H9 (cell line): ENCODE measurements at regions not wholly inside any gene's neighbourhood (a gene's known extent, or its start where the extent isn't known, plus 50 kb on each side); places are given as distances from the start of the nearest gene placed in this dataset.
A peak's percentile ranks its signal among the peaks of the same experiment; 100 is the strongest.

ENCODE experiments used
- DNase-seq: peaks from one replicate; pipeline ENCODE4 v3.0.0-alpha.2; 2017
- H2AFZ ChIP-seq: one replicate; pipeline ENCODE4 v1.6.1; 2013; ENCODE audit warnings: mild to moderate bottlenecking, low read length, control low read depth, moderate library complexity
- H2AK5ac ChIP-seq: 2 replicates; pipeline ENCODE4 v1.6.1; 2013; ENCODE audit warnings: low read length, control low read depth, mixed read lengths; ENCODE audit not compliant: insufficient read length
- H2BK120ac ChIP-seq: one replicate; pipeline ENCODE4 v1.6.1; 2013; ENCODE audit warnings: low read depth, mild to moderate bottlenecking, low read length, control low read depth, inconsistent platforms; ENCODE audit not compliant: poor library complexity, severe bottlenecking
- H2BK12ac ChIP-seq: 2 replicates; pipeline ENCODE4 v1.6.1; 2013; ENCODE audit warnings: low read length, control low read depth, mixed read lengths, low read depth; ENCODE audit not compliant: insufficient read length
- H2BK15ac ChIP-seq: 2 replicates; pipeline ENCODE4 v1.6.1; 2013; ENCODE audit warnings: low read depth, low read length, control low read depth
- H2BK20ac ChIP-seq: one replicate; pipeline ENCODE4 v1.6.1; 2013; ENCODE audit warnings: low read depth, mild to moderate bottlenecking, low read length, control low read depth, inconsistent platforms; ENCODE audit not compliant: poor library complexity, severe bottlenecking
- H2BK5ac ChIP-seq: 2 replicates; pipeline ENCODE4 v1.6.1; 2013; ENCODE audit warnings: low read length, control low read depth, mixed read lengths; ENCODE audit not compliant: insufficient read length
- H3K14ac ChIP-seq: 2 replicates; pipeline ENCODE4 v1.6.1; 2013; ENCODE audit warnings: low read length, control low read depth; ENCODE audit not compliant: insufficient read depth
- H3K18ac ChIP-seq: 2 replicates; pipeline ENCODE4 v1.6.1; 2013; ENCODE audit warnings: low read depth, mild to moderate bottlenecking, mixed read lengths, low read length, control low read depth; ENCODE audit not compliant: insufficient read length
- H3K23ac ChIP-seq: 2 replicates; pipeline ENCODE4 v1.6.1; 2013; ENCODE audit warnings: low read length, control low read depth, mixed read lengths, low read depth; ENCODE audit not compliant: insufficient read length
- H3K23me2 ChIP-seq: 2 replicates; pipeline ENCODE4 v1.6.1; 2013; ENCODE audit warnings: low read depth, mild to moderate bottlenecking, mixed read lengths, low read length, control low read depth; ENCODE audit not compliant: insufficient read length, poor library complexity, severe bottlenecking
- H3K27ac ChIP-seq: 2 replicates; pipeline ENCODE4 v1.5.1; 2013; ENCODE audit warnings: low read length, control low read depth, mixed read lengths, low read depth; ENCODE audit not compliant: insufficient read length
- H3K27me3 ChIP-seq: 2 replicates; pipeline ENCODE4 v1.6.1; 2013; ENCODE audit warnings: low read length, control low read depth, inconsistent platforms; ENCODE audit not compliant: insufficient read depth
- H3K4ac ChIP-seq: 2 replicates; pipeline ENCODE4 v1.6.1; 2013; ENCODE audit warnings: low read depth, mild to moderate bottlenecking, control low read depth, inconsistent platforms, low read length, moderate library complexity
- H3K4me1 ChIP-seq: 2 replicates; pipeline ENCODE4 v1.6.1; 2013; ENCODE audit warnings: low read length, control low read depth, inconsistent platforms; ENCODE audit not compliant: insufficient read depth
- H3K4me2 ChIP-seq: 2 replicates; pipeline ENCODE4 v1.6.1; 2013; ENCODE audit warnings: low read length, control low read depth, mixed read lengths; ENCODE audit not compliant: insufficient read length, insufficient read depth
- H3K56ac ChIP-seq: 2 replicates; pipeline ENCODE4 v1.6.1; 2013; ENCODE audit warnings: low read depth, mild to moderate bottlenecking, mixed read lengths, low read length, control low read depth; ENCODE audit not compliant: insufficient read length
- H3K79me1 ChIP-seq: 2 replicates; pipeline ENCODE4 v1.6.1; 2013; ENCODE audit warnings: low read depth, mild to moderate bottlenecking, moderate library complexity, low read length, control low read depth, inconsistent platforms; ENCODE audit not compliant: insufficient read depth, poor library complexity, severe bottlenecking
- H3K79me2 ChIP-seq: 2 replicates; pipeline ENCODE4 v1.6.1; 2013; ENCODE audit warnings: low read length, control low read depth, inconsistent platforms; ENCODE audit not compliant: insufficient read depth
- H3K9ac ChIP-seq: 2 replicates; pipeline ENCODE4 v1.6.1; 2013; ENCODE audit warnings: low read length, control low read depth, mixed read lengths; ENCODE audit not compliant: insufficient read length; ENCODE audit errors: extremely low read depth
- H3K9me3 ChIP-seq: one replicate; pipeline ENCODE4 v1.6.1; 2013; ENCODE audit warnings: low read depth, low read length, inconsistent platforms; ENCODE audit not compliant: control insufficient read depth
- H3T11ph ChIP-seq: one replicate; pipeline ENCODE4 v1.6.1; 2013; ENCODE audit warnings: mild to moderate bottlenecking, low read length, control low read depth, inconsistent platforms
- H4K20me1 ChIP-seq: one replicate; pipeline ENCODE4 v1.6.1; 2013; ENCODE audit not compliant: control insufficient read depth, insufficient read length, insufficient read depth
- H4K5ac ChIP-seq: 2 replicates; pipeline ENCODE4 v1.6.1; 2013; ENCODE audit warnings: low read depth, mild to moderate bottlenecking, mixed read lengths, low read length, control low read depth; ENCODE audit not compliant: insufficient read length
- H4K8ac ChIP-seq: replicated peaks from 2 replicates; pipeline ENCODE4 v1.6.1; 2013; ENCODE audit warnings: low read length, control low read depth, mixed read lengths, low read depth; ENCODE audit not compliant: insufficient read length
- H4K91ac ChIP-seq: 2 replicates; pipeline ENCODE4 v1.6.1; 2013; ENCODE audit warnings: low read depth, mild to moderate bottlenecking, moderate library complexity, mixed read lengths, low read length, control low read depth; ENCODE audit not compliant: insufficient read length
- H3K27ac Mint-ChIP-seq, 3 experiments: 2 replicates in 2 of 3; 3 replicates in 1 of 3; pipeline ENCODE4 v1.8.0; 2020 to 2021; ENCODE audit warnings: mixed read lengths in 3 of 3, mild to moderate bottlenecking in 1 of 3, moderate library complexity in 1 of 3
- H3K27me3 Mint-ChIP-seq: 2 replicates; pipeline ENCODE4 v1.8.0; 2021; ENCODE audit warnings: low read depth, mild to moderate bottlenecking, moderate library complexity, mixed read lengths
- H3K36me3 Mint-ChIP-seq, 3 experiments: 2 replicates in 2 of 3; 3 replicates in 1 of 3; pipeline ENCODE4 v1.8.0; 2020 to 2021; ENCODE audit warnings: low read depth in 3 of 3, mixed read lengths in 3 of 3; ENCODE audit not compliant: insufficient read depth in 1 of 3
- H3K4me1 Mint-ChIP-seq, 2 experiments: 2 replicates each; pipeline ENCODE4 v1.8.0; 2020; ENCODE audit warnings: mixed read lengths in 2 of 2
- H3K4me3 Mint-ChIP-seq, 2 experiments: 2 replicates in 1 of 2; 3 replicates in 1 of 2; pipeline ENCODE4 v1.8.0; 2020 to 2021; ENCODE audit warnings: mild to moderate bottlenecking in 2 of 2, mixed read lengths in 2 of 2, moderate library complexity in 1 of 2
- H3K9me3 Mint-ChIP-seq, 2 experiments: 2 replicates in 1 of 2; 3 replicates in 1 of 2; pipeline ENCODE4 v1.8.0; 2020; ENCODE audit warnings: mild to moderate bottlenecking in 2 of 2, mixed read lengths in 2 of 2, moderate library complexity in 1 of 2
- WGBS: extraction: QIAGEN DNeasy Blood & Tissue Kit; methylation state at CpG from one replicate; pipeline ENCODE4 v1.1.7; 2013; ENCODE audit warnings: missing lambda C conversion rate, low lambda C conversion rate, mixed read lengths; ENCODE audit not compliant: insufficient read length; ENCODE audit errors: extremely low coverage; 5-methylcytosine and 5-hydroxymethylcytosine counted together
- TF ChIP-seq, protein P1 (sequence below): fragments of 200-600 bp; sonication (generic); conservative IDR thresholded peaks from 3 replicates; pipeline ENCODE4 v1.8.0; 2021; ENCODE audit warnings: antibody characterized with exemption, mild to moderate bottlenecking

DNA sequence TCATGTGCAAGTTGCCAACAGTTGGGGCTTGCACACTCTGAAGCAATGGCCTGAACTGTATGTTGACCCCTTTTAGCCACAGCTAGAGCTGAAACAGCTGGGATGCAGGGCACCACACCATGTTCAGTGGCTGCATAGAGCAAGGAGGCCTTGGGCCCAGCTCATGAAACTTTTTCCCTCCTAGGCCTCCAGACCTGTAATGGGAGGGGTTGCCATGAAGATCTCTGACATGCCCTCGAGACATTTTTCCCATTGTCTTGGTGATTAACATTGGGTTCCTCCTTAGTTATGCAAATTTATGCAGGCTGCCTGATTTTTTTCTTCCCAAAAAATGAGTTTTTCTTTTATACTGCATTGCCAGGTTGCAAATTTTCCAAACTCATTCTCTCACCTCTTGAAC is 165.1 kb upstream of the PRR20A start:
- Histone ChIP-seq H3K9me3 (no peaks in the 10 kb centered on the region), H3K56ac (no peak overlapping the region), H2BK12ac (no peak overlapping the region), H3K23ac (no peak overlapping the region), H3K14ac (no peak overlapping the region), H3K4ac (no peak overlapping the region), H2BK120ac (no peak overlapping the region), H3K9ac (no peak overlapping the region), H2BK5ac (no peak overlapping the region), H2BK15ac (no peak overlapping the region), H3K18ac (no peak overlapping the region), H2AK5ac (no peak overlapping the region), H2BK20ac (no peak overlapping the region), H4K5ac (no peak overlapping the region), H4K8ac (no peak overlapping the region), H4K20me1 (no peaks in the 10 kb centered on the region), H3K4me1 (peaks cover 2% of the 10 kb centered on the region; the same call in 1 of the 2 replicates), H3K23me2 (no peaks in the 10 kb centered on the region), H2AFZ (no peak overlapping the region), H3K27me3 (no peaks in the 10 kb centered on the region), H3T11ph (no peak overlapping the region), H3K79me1 (no peaks in the 10 kb centered on the region), H3K79me2 (no peaks in the 10 kb centered on the region), H4K91ac (no peak overlapping the region), H3K27ac (no peak overlapping the region), H3K4me2 (no peak overlapping the region)
- peaks cover 10 to 21% of the 10 kb centered on the region in 2 experiments for H3K4me1 Mint-ChIP-seq
- peak overlapping the region in 1 of 3 experiments; percentile 23; a peak in 1 of 7 replicates for H3K27ac Mint-ChIP-seq
- TF ChIP-seq, protein P1, sequence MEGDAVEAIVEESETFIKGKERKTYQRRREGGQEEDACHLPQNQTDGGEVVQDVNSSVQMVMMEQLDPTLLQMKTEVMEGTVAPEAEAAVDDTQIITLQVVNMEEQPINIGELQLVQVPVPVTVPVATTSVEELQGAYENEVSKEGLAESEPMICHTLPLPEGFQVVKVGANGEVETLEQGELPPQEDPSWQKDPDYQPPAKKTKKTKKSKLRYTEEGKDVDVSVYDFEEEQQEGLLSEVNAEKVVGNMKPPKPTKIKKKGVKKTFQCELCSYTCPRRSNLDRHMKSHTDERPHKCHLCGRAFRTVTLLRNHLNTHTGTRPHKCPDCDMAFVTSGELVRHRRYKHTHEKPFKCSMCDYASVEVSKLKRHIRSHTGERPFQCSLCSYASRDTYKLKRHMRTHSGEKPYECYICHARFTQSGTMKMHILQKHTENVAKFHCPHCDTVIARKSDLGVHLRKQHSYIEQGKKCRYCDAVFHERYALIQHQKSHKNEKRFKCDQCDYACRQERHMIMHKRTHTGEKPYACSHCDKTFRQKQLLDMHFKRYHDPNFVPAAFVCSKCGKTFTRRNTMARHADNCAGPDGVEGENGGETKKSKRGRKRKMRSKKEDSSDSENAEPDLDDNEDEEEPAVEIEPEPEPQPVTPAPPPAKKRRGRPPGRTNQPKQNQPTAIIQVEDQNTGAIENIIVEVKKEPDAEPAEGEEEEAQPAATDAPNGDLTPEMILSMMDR: no peak
- peaks cover 4 to 18% (median 13%) of the 10 kb centered on the region in 3 experiments for H3K36me3 Mint-ChIP-seq
- H3K27me3 Mint-ChIP-seq: no peaks in the 10 kb centered on the region
- peak; percentile 31 for DNase-seq
- no CpG with 5 or more reads among the region's 1 CpG for WGBS
- H3K4me3 Mint-ChIP-seq: no peak overlapping the region
- H3K9me3 Mint-ChIP-seq: peaks cover 12 to 17% of the 10 kb centered on the region in 2 experiments
